CD4-positive, CD25-positive, alpha-beta regulatory T cell (primary cell): ENCODE measurements at regions not wholly inside any gene's neighbourhood (a gene's known extent, or its start where the extent isn't known, plus 50 kb on each side); places are given as distances from the start of the nearest gene placed in this dataset.

Source experiments
- ATAC-seq, 2 donors: fragments of 150-1000 bp; cut with Tn5 transposase; one replicate each; pipeline ENCODE4 v1.10.0; 2021; ENCODE audit warnings: low read depth in 2 of 2, moderate number of reproducible peaks in 2 of 2, moderate library complexity in 1 of 2
- DNase-seq, 3 donors: peaks; one replicate each; pipeline versions ENCODE4 v3.0.0 to v3.0.0-alpha.2; 2012 to 2022; ENCODE audit warnings: mixed read lengths in 1 of 3
- H3K27ac ChIP-seq: one replicate; pipeline ENCODE4 v1.7.0; 2013; ENCODE audit warnings: mild to moderate bottlenecking, low read length; ENCODE audit not compliant: insufficient read depth, poor library complexity, severe bottlenecking
- H3K27me3 ChIP-seq: one replicate; pipeline ENCODE4 v1.7.0; 2013; ENCODE audit warnings: low read length; ENCODE audit not compliant: control insufficient read depth, insufficient read depth
- H3K36me3 ChIP-seq: one replicate; pipeline ENCODE4 v1.7.0; 2013; ENCODE audit warnings: mild to moderate bottlenecking, low read length, moderate library complexity; ENCODE audit not compliant: control insufficient read depth, insufficient read depth
- H3K4me1 ChIP-seq: 2 replicates; pipeline ENCODE4 v1.7.0; 2013; ENCODE audit warnings: mild to moderate bottlenecking, low read length; ENCODE audit not compliant: insufficient read depth, control insufficient read depth, poor library complexity, severe bottlenecking
- H3K4me3 ChIP-seq: one replicate; pipeline ENCODE4 v1.7.0; 2013; ENCODE audit warnings: low read depth, mild to moderate bottlenecking, low read length, moderate library complexity
- H3K9me3 ChIP-seq, 2 experiments: 1 replicate in 1 of 2; 2 replicates in 1 of 2; pipeline ENCODE4 v1.7.0; 2013; ENCODE audit warnings: low read length in 2 of 2, mild to moderate bottlenecking in 1 of 2, moderate library complexity in 1 of 2; ENCODE audit not compliant: control insufficient read depth in 2 of 2
- H3K27ac Mint-ChIP-seq, 3 donors: one replicate each; pipeline ENCODE4 v1.8.0; 2020 to 2022; ENCODE audit warnings: mild to moderate bottlenecking in 3 of 3, mixed read lengths in 3 of 3, moderate library complexity in 2 of 3
- H3K27me3 Mint-ChIP-seq: one replicate; pipeline ENCODE4 v1.8.0; 2022; ENCODE audit warnings: mild to moderate bottlenecking, mixed read lengths
- H3K36me3 Mint-ChIP-seq: one replicate; pipeline ENCODE4 v1.8.0; 2020; ENCODE audit warnings: mixed read lengths
- H3K4me1 Mint-ChIP-seq, 4 donors: one replicate each; pipeline ENCODE4 v1.8.0; 2020 to 2022; ENCODE audit warnings: mixed read lengths in 4 of 4, mild to moderate bottlenecking in 1 of 4
- H3K4me3 Mint-ChIP-seq, 4 donors: one replicate each; pipeline ENCODE4 v1.8.0; 2020 to 2022; ENCODE audit warnings: mild to moderate bottlenecking in 4 of 4, mixed read lengths in 4 of 4, moderate library complexity in 3 of 4
- H3K9me3 Mint-ChIP-seq, 7 donors: one replicate each; pipeline ENCODE4 v1.8.0; 2020 to 2022; ENCODE audit warnings: mixed read lengths in 7 of 7, mild to moderate bottlenecking in 3 of 7, moderate library complexity in 2 of 7

GRCh38 chr2:76672798-76673197 lies 849.4 kb downstream of the LRRTM4 start:
- ATAC-seq (no peak), DNase-seq (no peak)
- no peaks in the 10 kb centered on the region for H3K27me3 Mint-ChIP-seq
- Histone ChIP-seq H3K4me3 (no peak overlapping the region), H3K27ac (no peak overlapping the region), H3K27me3 (no peaks in the 10 kb centered on the region), H3K9me3 (no peaks in the 10 kb centered on the region), H3K4me1 (no peaks in the 10 kb centered on the region), H3K36me3 (no peaks in the 10 kb centered on the region)
- no peaks in the 10 kb centered on the region for H3K4me1 Mint-ChIP-seq
- no peak overlapping the region for H3K4me3 Mint-ChIP-seq
- peaks cover 0 to 8% (median 1%) of the 10 kb centered on the region in 7 donors for H3K9me3 Mint-ChIP-seq
- H3K36me3 Mint-ChIP-seq = no peaks in the 10 kb centered on the region
- H3K27ac Mint-ChIP-seq = no peak overlapping the region

- H3K27me3 Mint-ChIP-seq = no peaks in the 10 kb centered on the region
- H3K36me3 Mint-ChIP-seq = no peaks in the 10 kb centered on the region
- no peaks in the 10 kb centered on the region for H3K4me1 Mint-ChIP-seq
- DNase-seq (no peak), ATAC-seq (no peak)
- Histone ChIP-seq H3K27me3 (no peaks in the 10 kb centered on the region), H3K9me3 (no peaks in the 10 kb centered on the region), H3K27ac (no peak overlapping the region), H3K36me3 (no peaks in the 10 kb centered on the region), H3K4me1 (no peaks in the 10 kb centered on the region), H3K4me3 (no peak overlapping the region)
- H3K4me3 Mint-ChIP-seq = no peak overlapping the region
- H3K9me3 Mint-ChIP-seq = peaks cover 0 to 6% (median 0%) of the 10 kb centered on the region in 7 donors
- no peak overlapping the region for H3K27ac Mint-ChIP-seq
Measured at GRCh38 chr2:76669966-76670465, 852.2 kb downstream of the LRRTM4 start.

DNA sequence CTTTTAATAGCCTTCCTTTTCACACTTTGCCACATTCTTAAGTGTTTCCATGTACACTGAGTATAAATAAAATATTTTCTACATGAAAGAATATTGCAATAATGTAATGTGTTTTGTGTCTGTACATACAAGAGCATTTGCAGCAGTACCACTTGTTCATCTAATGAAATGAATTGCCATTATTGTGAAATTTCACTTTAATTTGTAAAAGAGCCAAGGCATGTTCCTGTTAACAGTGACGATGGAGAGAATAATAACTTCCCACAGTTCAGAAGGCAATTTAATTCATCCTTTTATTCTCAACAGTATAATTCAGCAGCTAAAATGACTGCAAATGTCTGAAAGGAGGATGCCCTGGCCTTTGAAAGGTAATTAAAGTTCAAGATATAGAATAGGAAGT lies 853.9 kb downstream of the LRRTM4 start:
- H3K4me3 ChIP-seq = no peak overlapping the region
- no peak overlapping the region for H3K27ac ChIP-seq
- no peaks in the 10 kb centered on the region for H3K27me3 ChIP-seq
- no peaks in the 10 kb centered on the region for H3K36me3 ChIP-seq
- Mint-ChIP-seq H3K27ac (no peak overlapping the region), H3K4me3 (no peak overlapping the region), H3K4me1 (no peaks in the 10 kb centered on the region), H3K27me3 (no peaks in the 10 kb centered on the region), H3K9me3 (peaks cover 0 to 8% (median 2%) of the 10 kb centered on the region in 7 donors), H3K36me3 (no peaks in the 10 kb centered on the region)
- no peaks in the 10 kb centered on the region for H3K9me3 ChIP-seq
- no peaks in the 10 kb centered on the region for H3K4me1 ChIP-seq
- DNase-seq = no peak
- ATAC-seq = no peak

DNA sequence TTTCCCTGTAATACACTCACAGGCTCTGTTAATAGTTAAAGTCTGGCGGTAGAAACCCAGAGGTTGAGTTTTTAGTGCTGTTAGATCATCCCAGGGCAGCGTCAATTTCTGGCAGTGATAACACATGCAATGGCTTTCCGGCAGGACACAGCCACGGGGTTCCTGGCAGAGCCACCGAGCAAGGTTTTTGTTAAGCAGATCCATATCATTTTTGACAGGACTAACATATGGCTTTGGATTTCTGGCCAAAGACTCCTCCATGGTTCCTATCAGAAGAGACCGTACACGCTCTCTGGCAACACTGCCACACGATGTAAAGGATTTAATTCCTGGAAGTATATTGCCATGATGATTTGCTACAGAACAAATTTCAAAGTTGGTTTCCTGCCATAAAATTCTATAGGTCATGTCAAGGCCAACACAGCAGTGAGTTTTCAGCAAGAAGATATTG lies 854.3 kb downstream of the LRRTM4 start:
- H3K27ac ChIP-seq = no peak overlapping the region

GRCh38 chr2:76642129-76642528 lies 880.0 kb downstream of the LRRTM4 start:
- no peaks in the 10 kb centered on the region for H3K36me3 Mint-ChIP-seq
- H3K9me3 Mint-ChIP-seq = peaks cover 5 to 28% (median 7%) of the 10 kb centered on the region in 7 donors
- no peak for DNase-seq
- ATAC-seq = no peak
- H3K27me3 Mint-ChIP-seq = no peaks in the 10 kb centered on the region
- no peak overlapping the region for H3K27ac Mint-ChIP-seq
- Histone ChIP-seq H3K27ac (no peak overlapping the region), H3K4me1 (no peaks in the 10 kb centered on the region), H3K36me3 (no peaks in the 10 kb centered on the region), H3K9me3 (no peaks in the 10 kb centered on the region), H3K4me3 (no peak overlapping the region), H3K27me3 (no peaks in the 10 kb centered on the region)
- no peaks in the 10 kb centered on the region for H3K4me1 Mint-ChIP-seq
- no peak overlapping the region for H3K4me3 Mint-ChIP-seq

More for the DNA sequence above, 854.3 kb downstream of the LRRTM4 start:
- H3K36me3 ChIP-seq = no peaks in the 10 kb centered on the region
- Mint-ChIP-seq H3K9me3 (peaks cover 0 to 7% (median 3%) of the 10 kb centered on the region in 7 donors), H3K36me3 (no peaks in the 10 kb centered on the region), H3K27me3 (no peaks in the 10 kb centered on the region), H3K27ac (no peak overlapping the region), H3K4me1 (no peaks in the 10 kb centered on the region), H3K4me3 (no peak overlapping the region)
- no peaks in the 10 kb centered on the region for H3K27me3 ChIP-seq
- H3K4me3 ChIP-seq = no peak overlapping the region
- H3K4me1 ChIP-seq = no peaks in the 10 kb centered on the region
- H3K9me3 ChIP-seq = no peaks in the 10 kb centered on the region
- ATAC-seq (peak in 1 of 2 donors; percentile 12), DNase-seq (no peak)

- peaks cover 5 to 29% (median 7%) of the 10 kb centered on the region in 7 donors for H3K9me3 Mint-ChIP-seq
- ATAC-seq (no peak), DNase-seq (no peak)
- no peaks in the 10 kb centered on the region for H3K4me1 Mint-ChIP-seq
- no peak overlapping the region for H3K27ac ChIP-seq
- H3K4me3 Mint-ChIP-seq = no peak overlapping the region
- H3K4me3 ChIP-seq = no peak overlapping the region
- H3K4me1 ChIP-seq = no peaks in the 10 kb centered on the region
- H3K36me3 Mint-ChIP-seq = no peaks in the 10 kb centered on the region
- H3K9me3 ChIP-seq = no peaks in the 10 kb centered on the region
- H3K27me3 ChIP-seq = no peaks in the 10 kb centered on the region
- H3K27ac Mint-ChIP-seq = no peak overlapping the region
- H3K27me3 Mint-ChIP-seq = no peaks in the 10 kb centered on the region
- no peaks in the 10 kb centered on the region for H3K36me3 ChIP-seq
Measured at GRCh38 chr2:76641506-76641905, 880.7 kb downstream of the LRRTM4 start.

DNA sequence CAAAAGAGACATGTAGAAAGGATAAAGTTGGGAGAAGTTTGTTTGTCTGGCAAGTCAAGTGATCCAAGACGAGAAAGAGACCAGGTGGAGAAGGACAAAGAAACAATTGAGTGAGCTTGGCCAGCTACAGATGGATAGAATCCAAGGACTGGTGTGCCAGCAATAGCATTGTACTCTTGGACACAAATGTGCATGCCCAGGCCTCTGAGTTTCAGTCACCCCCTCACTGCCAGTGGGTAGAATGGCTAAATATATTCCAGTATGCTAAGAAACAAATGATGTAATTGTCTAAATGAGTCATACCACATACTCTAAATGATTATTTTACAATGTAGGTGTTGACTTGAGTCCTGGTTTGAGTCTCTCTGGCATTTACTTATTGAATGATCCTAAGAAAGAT lies 881.3 kb downstream of the LRRTM4 start:
- H3K4me3 Mint-ChIP-seq = no peak overlapping the region
- no peaks in the 10 kb centered on the region for H3K27me3 Mint-ChIP-seq
- no peaks in the 10 kb centered on the region for H3K9me3 ChIP-seq

DNA sequence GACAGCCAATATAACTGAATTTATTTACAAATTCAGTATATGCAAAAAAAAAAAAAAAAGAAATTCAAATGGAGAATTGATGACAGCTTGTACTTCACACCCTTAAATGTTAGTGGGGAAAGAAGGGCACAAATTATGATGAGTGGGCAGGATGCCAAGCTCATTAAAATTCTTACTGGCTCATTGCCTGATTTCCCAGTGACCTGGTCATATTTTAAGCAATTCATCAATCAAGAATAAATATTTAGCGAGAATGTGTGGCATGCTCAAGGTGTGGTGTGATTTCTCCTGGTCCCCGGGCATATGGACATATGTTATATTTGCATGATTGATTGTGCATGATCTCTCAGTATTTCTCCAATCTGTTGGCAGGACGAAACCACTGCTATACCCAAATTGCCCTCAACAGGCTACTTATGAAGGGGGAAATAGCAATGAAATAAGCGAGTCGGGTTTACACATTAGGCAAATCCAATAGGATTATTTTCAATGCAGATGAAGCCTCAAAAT lies 883.0 kb downstream of the LRRTM4 start:
- no peak for DNase-seq
- Histone ChIP-seq H3K4me3 (no peak overlapping the region), H3K9me3 (no peaks in the 10 kb centered on the region), H3K36me3 (no peaks in the 10 kb centered on the region), H3K27me3 (no peaks in the 10 kb centered on the region), H3K4me1 (no peaks in the 10 kb centered on the region), H3K27ac (no peak overlapping the region)
- Mint-ChIP-seq H3K36me3 (no peaks in the 10 kb centered on the region), H3K27me3 (no peaks in the 10 kb centered on the region), H3K4me1 (no peaks in the 10 kb centered on the region), H3K27ac (no peak overlapping the region), H3K4me3 (no peak overlapping the region), H3K9me3 (peaks cover 3 to 24% (median 6%) of the 10 kb centered on the region in 7 donors)
- ATAC-seq = no peak

More for the DNA sequence above, 881.3 kb downstream of the LRRTM4 start:
- Histone ChIP-seq H3K4me1 (no peaks in the 10 kb centered on the region), H3K4me3 (no peak overlapping the region), H3K27me3 (no peaks in the 10 kb centered on the region), H3K36me3 (no peaks in the 10 kb centered on the region), H3K27ac (no peak overlapping the region)
- DNase-seq = no peak
- Mint-ChIP-seq H3K9me3 (peaks cover 3 to 29% (median 7%) of the 10 kb centered on the region in 7 donors), H3K4me1 (no peaks in the 10 kb centered on the region), H3K36me3 (no peaks in the 10 kb centered on the region), H3K27ac (no peak overlapping the region)
- ATAC-seq = no peak
